ENCODE measurements at regions not wholly inside any gene's neighbourhood (a gene's known extent, or its start where the extent isn't known, plus 50 kb on each side); places are given as distances from the start of the nearest gene placed in this dataset.

DNA sequence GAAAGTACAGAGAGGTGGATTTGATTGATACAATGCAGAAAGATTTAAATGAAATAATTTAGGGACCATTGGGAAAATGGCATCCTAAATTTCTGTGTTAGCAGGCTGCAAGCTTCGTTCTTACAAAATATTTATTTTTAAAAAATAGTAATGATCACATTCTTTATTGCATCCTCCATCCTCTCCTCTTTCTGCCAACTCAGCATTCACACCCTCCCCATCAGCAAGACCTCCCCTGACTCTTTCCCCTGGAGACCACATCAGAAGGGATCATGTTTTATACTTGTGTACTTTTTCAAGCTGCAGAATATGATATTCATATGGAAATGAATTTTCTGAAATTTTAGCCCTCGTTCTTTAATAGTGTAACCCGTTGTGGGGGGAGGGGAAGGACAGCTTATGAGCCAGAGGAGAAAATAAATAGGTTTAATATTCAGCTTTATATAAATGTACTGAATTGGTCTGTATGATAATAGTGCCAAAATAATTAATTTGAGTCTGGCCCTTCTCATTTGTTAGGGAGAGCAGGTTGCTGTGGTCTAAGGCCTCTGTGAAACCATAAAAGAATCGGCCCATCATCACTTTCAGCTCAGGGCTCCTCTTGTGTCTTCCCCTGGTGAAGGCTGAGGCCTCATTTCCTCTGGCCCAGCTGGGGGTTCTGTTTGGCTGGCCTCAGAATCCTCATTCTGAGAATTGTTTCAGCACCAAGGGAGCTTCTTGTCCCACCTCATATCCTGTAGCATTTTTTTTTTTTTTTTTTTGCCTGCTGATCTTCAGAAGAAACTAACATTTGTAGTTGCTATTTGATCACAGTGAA, 330.8 kb downstream of the TXNL1 start:
- in situ Hi-C loops (cut with HindIII; ENCODE audit: low pct_unique_long_range_greater_than_20kb, low sequenced_read_pairs), result no loop called here
- ATAC-seq, result no peak
- Histone ChIP-seq H3K4me3 (ENCODE audit: low read depth in 2 of 2, low read length in 2 of 2) (no peak overlapping the region), H3K4me1 (ENCODE audit: control insufficient read depth, insufficient read depth, low read length) (no peaks in the 10 kb centered on the region), H3K27me3 (ENCODE audit: control insufficient read depth, insufficient read depth, low read length) (no peaks in the 10 kb centered on the region), H3K9me3 (ENCODE audit: control insufficient read depth, insufficient read depth, low read depth, low read length) (no peaks in the 10 kb centered on the region), H3K36me3 (ENCODE audit: control insufficient read depth, insufficient read depth, low read length) (no peaks in the 10 kb centered on the region), H3K27ac (ENCODE audit: low read length) (no peak overlapping the region)
- intact Hi-C loops (cut with micrococcal nuclease; ENCODE audit: unreplicated experiment), result no loop called here
- ChIA-PET CTCF (no interaction called here), POLR2A (no interaction called here)
- no peak for DNase-seq (ENCODE audit: low read depth, low spot score)
- TF ChIP-seq POLR2AphosphoS5 (IDR thresholded peaks at IDR 0.05; ENCODE audit: low read depth, low read length) (no peak), TCF7L2 (IDR thresholded peaks at IDR 0.05; ENCODE audit: low read depth, low read length) (no peak), SIN3A (IDR thresholded peaks at IDR 0.05; ENCODE audit: borderline replicate concordance, insufficient read depth, low read depth, low read length) (no peak)
- TF ChIP-seq, protein P1, sequence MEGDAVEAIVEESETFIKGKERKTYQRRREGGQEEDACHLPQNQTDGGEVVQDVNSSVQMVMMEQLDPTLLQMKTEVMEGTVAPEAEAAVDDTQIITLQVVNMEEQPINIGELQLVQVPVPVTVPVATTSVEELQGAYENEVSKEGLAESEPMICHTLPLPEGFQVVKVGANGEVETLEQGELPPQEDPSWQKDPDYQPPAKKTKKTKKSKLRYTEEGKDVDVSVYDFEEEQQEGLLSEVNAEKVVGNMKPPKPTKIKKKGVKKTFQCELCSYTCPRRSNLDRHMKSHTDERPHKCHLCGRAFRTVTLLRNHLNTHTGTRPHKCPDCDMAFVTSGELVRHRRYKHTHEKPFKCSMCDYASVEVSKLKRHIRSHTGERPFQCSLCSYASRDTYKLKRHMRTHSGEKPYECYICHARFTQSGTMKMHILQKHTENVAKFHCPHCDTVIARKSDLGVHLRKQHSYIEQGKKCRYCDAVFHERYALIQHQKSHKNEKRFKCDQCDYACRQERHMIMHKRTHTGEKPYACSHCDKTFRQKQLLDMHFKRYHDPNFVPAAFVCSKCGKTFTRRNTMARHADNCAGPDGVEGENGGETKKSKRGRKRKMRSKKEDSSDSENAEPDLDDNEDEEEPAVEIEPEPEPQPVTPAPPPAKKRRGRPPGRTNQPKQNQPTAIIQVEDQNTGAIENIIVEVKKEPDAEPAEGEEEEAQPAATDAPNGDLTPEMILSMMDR (IDR thresholded peaks at IDR 0.05), result no peak
- TF ChIP-seq, protein P2, sequence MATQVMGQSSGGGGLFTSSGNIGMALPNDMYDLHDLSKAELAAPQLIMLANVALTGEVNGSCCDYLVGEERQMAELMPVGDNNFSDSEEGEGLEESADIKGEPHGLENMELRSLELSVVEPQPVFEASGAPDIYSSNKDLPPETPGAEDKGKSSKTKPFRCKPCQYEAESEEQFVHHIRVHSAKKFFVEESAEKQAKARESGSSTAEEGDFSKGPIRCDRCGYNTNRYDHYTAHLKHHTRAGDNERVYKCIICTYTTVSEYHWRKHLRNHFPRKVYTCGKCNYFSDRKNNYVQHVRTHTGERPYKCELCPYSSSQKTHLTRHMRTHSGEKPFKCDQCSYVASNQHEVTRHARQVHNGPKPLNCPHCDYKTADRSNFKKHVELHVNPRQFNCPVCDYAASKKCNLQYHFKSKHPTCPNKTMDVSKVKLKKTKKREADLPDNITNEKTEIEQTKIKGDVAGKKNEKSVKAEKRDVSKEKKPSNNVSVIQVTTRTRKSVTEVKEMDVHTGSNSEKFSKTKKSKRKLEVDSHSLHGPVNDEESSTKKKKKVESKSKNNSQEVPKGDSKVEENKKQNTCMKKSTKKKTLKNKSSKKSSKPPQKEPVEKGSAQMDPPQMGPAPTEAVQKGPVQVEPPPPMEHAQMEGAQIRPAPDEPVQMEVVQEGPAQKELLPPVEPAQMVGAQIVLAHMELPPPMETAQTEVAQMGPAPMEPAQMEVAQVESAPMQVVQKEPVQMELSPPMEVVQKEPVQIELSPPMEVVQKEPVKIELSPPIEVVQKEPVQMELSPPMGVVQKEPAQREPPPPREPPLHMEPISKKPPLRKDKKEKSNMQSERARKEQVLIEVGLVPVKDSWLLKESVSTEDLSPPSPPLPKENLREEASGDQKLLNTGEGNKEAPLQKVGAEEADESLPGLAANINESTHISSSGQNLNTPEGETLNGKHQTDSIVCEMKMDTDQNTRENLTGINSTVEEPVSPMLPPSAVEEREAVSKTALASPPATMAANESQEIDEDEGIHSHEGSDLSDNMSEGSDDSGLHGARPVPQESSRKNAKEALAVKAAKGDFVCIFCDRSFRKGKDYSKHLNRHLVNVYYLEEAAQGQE (IDR thresholded peaks at IDR 0.05; ENCODE audit: insufficient read depth in 1 of 2, low read depth in 2 of 2, low read length in 1 of 2), result no peak
- no TSS peak for BruUV-seq (replicated peaks)

DNA sequence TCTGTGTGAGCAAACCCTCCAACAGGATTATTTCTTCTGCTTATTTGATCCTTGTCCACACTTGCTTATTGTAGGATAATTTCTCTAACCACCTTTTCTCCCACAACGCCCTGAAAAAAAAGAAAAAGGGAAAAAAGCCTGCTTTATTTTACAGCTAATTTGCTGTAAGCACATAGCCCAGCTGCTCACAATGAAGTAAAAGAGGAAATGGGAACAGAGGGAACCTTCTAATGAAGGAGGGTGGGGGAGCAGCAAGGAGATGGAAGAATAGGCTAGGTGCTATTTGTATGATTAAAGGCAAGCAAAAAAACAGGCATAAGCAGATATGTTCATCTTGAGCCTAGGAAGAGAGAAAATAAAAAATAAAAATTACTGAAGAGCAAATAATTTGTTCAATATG, 331.6 kb downstream of the TXNL1 start:
- no peaks in the 10 kb centered on the region for H3K9me3 ChIP-seq (ENCODE audit: control insufficient read depth, insufficient read depth, low read depth, low read length)
- H3K27me3 ChIP-seq (ENCODE audit: control insufficient read depth, insufficient read depth, low read length), result no peaks in the 10 kb centered on the region
- TF ChIP-seq SIN3A (IDR thresholded peaks at IDR 0.05; ENCODE audit: borderline replicate concordance, insufficient read depth, low read depth, low read length) (no peak), POLR2AphosphoS5 (IDR thresholded peaks at IDR 0.05; ENCODE audit: low read depth, low read length) (no peak), TCF7L2 (IDR thresholded peaks at IDR 0.05; ENCODE audit: low read depth, low read length) (no peak)
- TF ChIP-seq, protein P2 (IDR thresholded peaks at IDR 0.05; ENCODE audit: insufficient read depth in 1 of 2, low read depth in 2 of 2, low read length in 1 of 2), result no peak
- TF ChIP-seq, protein P1 (IDR thresholded peaks at IDR 0.05), result no peak
- no peak overlapping the region for H3K4me3 ChIP-seq (ENCODE audit: low read depth in 2 of 2, low read length in 2 of 2)
- ChIA-PET POLR2A (no interaction called here), CTCF (no interaction called here)
- BruUV-seq (replicated peaks), result no TSS peak
- in situ Hi-C loops (cut with HindIII; ENCODE audit: low pct_unique_long_range_greater_than_20kb, low sequenced_read_pairs), result no loop called here
- no peak for ATAC-seq
- no peaks in the 10 kb centered on the region for H3K4me1 ChIP-seq (ENCODE audit: control insufficient read depth, insufficient read depth, low read length)
- no peak overlapping the region for H3K27ac ChIP-seq (ENCODE audit: low read length)
- intact Hi-C loops (cut with micrococcal nuclease; ENCODE audit: unreplicated experiment), result no loop called here
- no peaks in the 10 kb centered on the region for H3K36me3 ChIP-seq (ENCODE audit: control insufficient read depth, insufficient read depth, low read length)
- no peak for DNase-seq (ENCODE audit: low read depth, low spot score)

All from Panc1 (cell line).